Osteoblast (primary cell): ENCODE measurements at regions not wholly inside any gene's neighbourhood (a gene's known extent, or its start where the extent isn't known, plus 50 kb on each side); places are given as distances from the start of the nearest gene placed in this dataset.

Experiments
- DNase-seq: peaks from one replicate; pipeline ENCODE4 v3.0.0; 2011; ENCODE audit warnings: low spot score, mixed read lengths; ENCODE audit not compliant: insufficient read length; ENCODE audit errors: missing footprints
- H2AFZ ChIP-seq: 2 replicates; pipeline ENCODE4 v1.6.0; 2011; ENCODE audit warnings: mild to moderate bottlenecking, low read length
- H3K27ac ChIP-seq: 2 replicates; pipeline ENCODE4 v1.5.1; 2011; ENCODE audit warnings: mild to moderate bottlenecking, low read depth, low read length, moderate library complexity
- H3K27me3 ChIP-seq: 2 replicates; pipeline ENCODE4 v1.6.0; 2012; ENCODE audit warnings: mild to moderate bottlenecking, control low read depth, inconsistent platforms, low read length, moderate library complexity; ENCODE audit not compliant: insufficient read depth
- H3K36me3 ChIP-seq: 2 replicates; pipeline ENCODE4 v1.5.1; 2011; ENCODE audit warnings: mild to moderate bottlenecking, low read length, control low read depth, moderate library complexity; ENCODE audit not compliant: insufficient read depth
- H3K4me1 ChIP-seq: 2 replicates; pipeline ENCODE4 v1.5.1; 2011; ENCODE audit warnings: mild to moderate bottlenecking, low read length, control low read depth, moderate library complexity; ENCODE audit not compliant: insufficient read depth
- H3K4me2 ChIP-seq: 2 replicates; pipeline ENCODE4 v1.6.0; 2011; ENCODE audit warnings: mild to moderate bottlenecking, low read length; ENCODE audit not compliant: insufficient read depth
- H3K4me3 ChIP-seq: fragments of 200-600 bp; sonication (generic); 3 replicates; pipeline ENCODE4 v1.5.1; 2012; ENCODE audit warnings: mild to moderate bottlenecking, low read length, inconsistent platforms; ENCODE audit not compliant: insufficient read depth
- H3K79me2 ChIP-seq: 2 replicates; pipeline ENCODE4 v1.6.0; 2012; ENCODE audit warnings: mild to moderate bottlenecking, low read length, control low read depth, inconsistent platforms; ENCODE audit not compliant: insufficient read depth
- H3K9me3 ChIP-seq: 2 replicates; pipeline ENCODE4 v1.5.1; 2011; ENCODE audit warnings: low read depth, low read length, control low read depth
- H4K20me1 ChIP-seq: 2 replicates; pipeline ENCODE4 v1.6.0; 2012; ENCODE audit warnings: mild to moderate bottlenecking, low read length, control low read depth; ENCODE audit not compliant: insufficient read depth
- CTCF ChIP-seq: IDR thresholded peaks from 2 replicates; pipeline ENCODE4 v1.5.1; 2011; ENCODE audit warnings: mild to moderate bottlenecking, low read depth, low read length, moderate library complexity; ENCODE audit errors: extremely low read depth

DNA sequence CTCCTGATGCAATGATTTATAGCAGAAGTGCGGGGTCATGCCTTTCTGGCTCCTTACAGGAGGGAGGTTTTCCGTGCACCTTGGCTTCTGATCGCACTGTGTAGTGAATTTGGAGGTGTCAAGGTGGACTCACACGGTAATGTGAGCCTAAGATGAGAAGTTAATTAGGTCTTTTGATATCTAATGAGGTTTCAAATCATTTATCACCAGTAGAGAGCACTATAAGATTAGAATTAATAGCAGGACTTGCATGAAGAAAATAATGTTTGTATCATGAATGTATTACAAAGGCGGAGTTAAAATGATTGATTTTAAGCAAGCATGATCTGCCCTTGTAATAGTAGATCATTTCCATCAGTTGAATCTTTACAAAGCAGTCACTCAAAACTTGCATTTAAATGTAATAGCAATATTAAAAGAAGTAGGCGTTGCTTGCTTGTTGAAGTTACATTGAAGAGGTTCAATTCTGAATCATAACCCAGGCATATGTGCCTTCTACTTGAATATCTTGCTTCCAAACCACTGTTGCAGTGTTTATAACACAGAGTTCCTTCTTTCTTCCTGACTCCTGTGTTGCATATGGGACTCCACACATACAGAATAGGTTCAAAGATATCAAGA lies 152.1 kb downstream of the FMR1NB start:
- Histone ChIP-seq H3K4me3 (no peak overlapping the region), H3K79me2 (no peaks in the 10 kb centered on the region), H3K27ac (no peak overlapping the region), H3K4me1 (no peaks in the 10 kb centered on the region), H3K27me3 (no peaks in the 10 kb centered on the region), H2AFZ (no peak overlapping the region), H4K20me1 (no peaks in the 10 kb centered on the region), H3K36me3 (no peaks in the 10 kb centered on the region), H3K4me2 (no peak overlapping the region), H3K9me3 (no peaks in the 10 kb centered on the region)
- no peak for DNase-seq
- TF ChIP-seq CTCF, result no peak

- H3K4me2 ChIP-seq, result no peak overlapping the region
- DNase-seq, result no peak
- H2AFZ ChIP-seq, result no peak overlapping the region
- H3K4me3 ChIP-seq, result no peak overlapping the region
- no peaks in the 10 kb centered on the region for H4K20me1 ChIP-seq
- H3K4me1 ChIP-seq, result no peaks in the 10 kb centered on the region
- H3K27ac ChIP-seq, result no peak overlapping the region
- H3K9me3 ChIP-seq, result no peaks in the 10 kb centered on the region
- no peaks in the 10 kb centered on the region for H3K27me3 ChIP-seq
- H3K79me2 ChIP-seq, result no peaks in the 10 kb centered on the region
- H3K36me3 ChIP-seq, result no peaks in the 10 kb centered on the region
- no peak for TF ChIP-seq CTCF
Measured at GRCh38 chrX:148134578-148134977, 153.4 kb downstream of the FMR1NB start.

GRCh38 chrX:148135738-148136137 lies 154.6 kb downstream of the FMR1NB start:
- DNase-seq, result no peak
- Histone ChIP-seq H2AFZ (no peak overlapping the region), H3K9me3 (no peaks in the 10 kb centered on the region), H3K36me3 (no peaks in the 10 kb centered on the region), H3K4me3 (no peak overlapping the region), H3K4me1 (no peaks in the 10 kb centered on the region), H3K79me2 (no peaks in the 10 kb centered on the region), H3K27ac (no peak overlapping the region), H3K27me3 (no peaks in the 10 kb centered on the region), H4K20me1 (no peaks in the 10 kb centered on the region), H3K4me2 (no peak overlapping the region)
- no peak for TF ChIP-seq CTCF

- Histone ChIP-seq H3K9me3 (peaks cover 5% of the 10 kb centered on the region), H3K4me3 (no peak overlapping the region), H3K79me2 (no peaks in the 10 kb centered on the region), H3K27me3 (no peaks in the 10 kb centered on the region), H3K4me2 (no peak overlapping the region), H3K36me3 (no peaks in the 10 kb centered on the region), H3K4me1 (no peaks in the 10 kb centered on the region), H3K27ac (no peak overlapping the region), H4K20me1 (no peaks in the 10 kb centered on the region), H2AFZ (no peak overlapping the region)
- DNase-seq, result no peak
- TF ChIP-seq CTCF, result no peak
Measured at GRCh38 chrX:148146121-148146520, 165.0 kb downstream of the FMR1NB start.
